ENCODE measurements at regions not wholly inside any gene's neighbourhood (a gene's known extent, or its start where the extent isn't known, plus 50 kb on each side); places are given as distances from the start of the nearest gene placed in this dataset.
"Not testable (repeated sequence)": the region's sequence is repeated elsewhere in the genome, so short reads cannot be mapped to it uniquely, and the experiment has no call there.

DNA sequence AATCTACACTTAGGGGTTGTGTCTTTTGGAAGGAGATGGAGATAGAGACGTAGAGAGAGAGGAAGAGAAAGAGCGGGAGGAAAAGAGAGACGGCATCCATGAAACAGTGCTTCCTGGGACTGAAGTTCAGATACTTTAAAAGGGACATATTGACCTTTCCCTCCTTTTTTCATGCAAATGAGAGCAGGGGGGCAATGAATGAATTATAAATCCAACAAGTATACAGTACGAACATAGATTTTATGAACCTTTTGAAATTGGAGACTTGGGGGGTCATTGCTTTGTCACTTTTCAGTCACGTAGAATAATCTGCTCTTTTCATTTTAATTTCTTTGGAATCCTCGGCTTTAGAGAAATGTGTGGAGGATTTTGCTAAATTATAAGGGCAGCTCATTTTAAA, 364.2 kb downstream of the MAT2B start:
- no peak for DNase-seq (ENCODE audit: low read depth in 2 of 3, low spot score in 2 of 3)

DNA sequence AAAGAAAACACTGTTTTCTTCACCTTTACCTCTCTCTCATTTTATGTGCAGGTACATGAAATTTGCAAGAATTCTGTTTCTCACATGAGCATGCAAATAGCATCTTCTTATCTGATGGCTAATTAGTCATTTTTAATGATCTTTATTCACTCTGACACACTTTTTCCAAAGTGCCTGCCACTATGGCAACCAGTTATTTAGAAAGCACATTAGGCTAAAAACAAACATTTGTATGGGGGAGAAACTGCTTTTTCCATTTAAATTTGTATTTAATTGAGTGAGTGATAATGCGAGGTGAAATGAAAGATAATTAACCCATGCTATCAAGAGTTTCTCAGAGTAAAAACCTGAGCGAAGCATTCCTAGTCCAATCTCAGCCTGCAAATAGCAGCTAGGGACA, 365.0 kb downstream of the MAT2B start:
- no peak for DNase-seq (ENCODE audit: low read depth in 2 of 3, low spot score in 2 of 3)

DNA sequence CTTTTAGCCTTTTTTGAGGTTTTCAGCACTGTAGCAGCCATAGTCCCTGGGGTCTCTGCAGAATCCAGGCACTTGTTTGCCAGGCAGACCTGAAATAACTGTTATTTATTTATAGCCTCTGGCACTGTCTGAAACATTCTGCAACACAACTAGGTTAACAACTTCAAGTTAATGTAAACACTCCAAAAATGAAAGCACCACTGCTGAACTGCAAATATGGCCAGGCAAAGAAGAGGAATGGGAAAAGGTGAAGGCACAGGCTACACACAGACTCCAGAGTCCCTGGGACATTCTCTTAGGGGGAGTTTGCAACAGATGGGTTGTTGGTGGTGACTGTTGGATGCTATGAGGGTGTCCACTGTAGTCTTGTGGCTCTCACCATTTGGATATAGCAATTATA, 369.0 kb downstream of the MAT2B start:
- DNase-seq (ENCODE audit: low read depth in 2 of 3, low spot score in 2 of 3): no peak

DNA sequence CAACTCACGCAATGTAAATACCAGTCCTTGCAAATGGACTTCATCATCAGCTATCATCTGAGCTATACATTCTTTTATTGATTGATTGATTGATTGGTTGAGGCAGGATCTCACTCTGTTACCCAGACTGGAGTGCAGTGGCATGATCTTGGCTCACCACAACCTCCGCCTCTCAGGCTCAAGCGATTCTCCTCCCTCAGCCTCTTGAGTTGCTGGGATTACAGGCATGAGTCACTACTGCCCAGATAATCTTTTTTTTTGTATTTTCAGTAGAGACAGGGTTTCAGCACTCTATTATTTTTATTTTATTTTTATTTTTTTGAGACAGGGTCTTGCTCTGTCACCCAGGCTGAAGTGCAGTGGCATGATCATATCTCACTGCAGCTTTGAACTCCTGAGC, 369.5 kb downstream of the MAT2B start:
- DNase-seq (ENCODE audit: low read depth in 2 of 3, low spot score in 2 of 3): not testable (repeated sequence)

DNA sequence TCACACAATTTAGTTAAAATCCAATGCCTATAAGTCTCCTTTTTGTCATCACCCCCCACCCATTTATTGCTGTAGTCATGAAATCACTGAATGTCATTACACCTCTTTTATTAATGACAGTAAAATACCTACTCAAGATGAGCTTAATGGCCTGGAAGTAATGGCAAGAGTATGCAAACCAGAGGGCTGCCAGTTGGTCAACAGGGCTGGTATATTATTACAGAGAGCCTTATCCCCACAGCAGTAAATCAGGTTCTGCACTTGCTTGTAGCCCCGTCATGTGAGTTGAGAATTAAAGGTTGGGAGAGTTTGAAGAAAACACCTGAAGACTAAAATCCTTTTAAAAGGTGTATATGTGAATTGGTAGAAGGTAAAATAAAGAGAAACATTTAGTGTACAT, 372.4 kb downstream of the MAT2B start:
- no peak for DNase-seq (ENCODE audit: low read depth in 2 of 3, low spot score in 2 of 3)

DNA sequence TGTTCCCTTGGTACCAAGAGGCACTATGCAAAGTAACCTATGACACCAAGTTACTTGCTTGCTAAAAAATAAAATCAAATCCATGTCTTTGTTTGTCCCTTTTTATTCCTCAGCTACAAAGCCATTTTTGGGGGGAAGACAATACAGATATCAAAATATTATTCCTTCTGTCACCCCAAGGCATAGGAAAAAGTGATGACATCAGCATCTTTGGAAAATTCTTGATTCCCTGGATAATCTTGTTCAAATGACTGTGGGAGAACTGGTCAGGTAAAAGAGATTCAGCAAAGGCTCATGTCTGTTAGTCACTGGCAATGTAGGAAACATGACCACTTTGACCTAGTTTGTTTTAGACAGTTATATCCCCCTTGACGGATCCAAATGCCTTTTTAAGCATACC, 373.1 kb downstream of the MAT2B start:
- no peak for DNase-seq (ENCODE audit: low read depth in 2 of 3, low spot score in 2 of 3)

DNA sequence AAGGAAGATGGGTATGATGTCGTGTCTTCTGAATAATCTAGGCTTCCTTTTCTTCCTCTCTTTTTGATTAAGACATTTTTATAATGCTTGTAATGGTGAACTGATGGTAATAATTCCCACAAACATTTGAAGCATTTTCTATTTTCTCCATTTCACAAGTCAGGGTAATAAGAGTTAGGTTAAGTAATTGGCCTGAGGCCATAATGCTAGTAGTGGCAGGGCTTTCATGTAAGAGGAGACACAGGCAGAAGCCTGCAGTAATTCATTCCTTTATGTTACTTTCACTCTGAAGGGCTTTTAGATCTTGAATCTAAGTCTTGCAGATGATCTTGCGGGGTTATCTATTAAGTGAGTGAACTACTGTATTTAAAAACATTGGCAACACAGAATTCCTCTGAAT, 374.9 kb downstream of the MAT2B start:
- no peak for DNase-seq (ENCODE audit: low read depth in 2 of 3, low spot score in 2 of 3)

DNA sequence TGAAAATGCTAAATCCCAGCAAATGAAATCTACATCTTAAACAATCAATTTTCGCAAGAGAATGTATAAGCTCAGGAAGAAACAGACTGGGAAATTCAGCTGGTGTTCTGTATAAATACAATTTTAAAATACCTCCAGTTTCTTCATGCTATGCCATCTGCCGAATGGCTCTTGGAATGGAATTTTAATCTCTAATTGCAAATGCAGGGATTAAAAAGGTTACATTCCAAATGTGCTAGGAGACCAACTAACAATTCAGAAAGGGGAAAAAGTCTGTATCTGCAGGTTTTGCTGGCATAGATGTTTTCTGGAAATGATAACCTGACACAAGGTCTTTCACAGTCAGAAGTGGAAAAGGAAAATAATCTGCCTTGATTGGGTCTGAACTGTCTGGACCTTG, 379.7 kb downstream of the MAT2B start:
- no peak for DNase-seq (ENCODE audit: low read depth in 2 of 3, low spot score in 2 of 3)

DNA sequence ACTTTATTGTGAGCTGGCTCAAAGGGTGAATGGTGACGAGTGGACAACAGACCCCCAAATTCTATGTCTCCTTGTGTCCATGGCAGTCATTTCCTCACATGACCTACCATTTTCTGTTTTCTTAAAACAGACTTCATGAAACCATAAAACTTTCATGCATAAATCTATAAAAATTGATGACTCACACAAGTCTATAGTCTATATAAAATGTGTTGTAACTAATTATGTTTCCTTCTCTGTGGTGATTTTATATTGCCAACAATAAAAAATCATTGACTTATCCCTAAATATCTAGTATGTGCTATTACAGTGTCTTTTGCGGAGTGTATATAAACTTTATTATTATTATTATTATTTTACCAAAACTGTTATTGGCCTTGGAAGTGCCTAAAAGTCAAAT, 382.4 kb downstream of the MAT2B start:
- no peak for DNase-seq (ENCODE audit: low read depth in 2 of 3, low spot score in 2 of 3)

DNA sequence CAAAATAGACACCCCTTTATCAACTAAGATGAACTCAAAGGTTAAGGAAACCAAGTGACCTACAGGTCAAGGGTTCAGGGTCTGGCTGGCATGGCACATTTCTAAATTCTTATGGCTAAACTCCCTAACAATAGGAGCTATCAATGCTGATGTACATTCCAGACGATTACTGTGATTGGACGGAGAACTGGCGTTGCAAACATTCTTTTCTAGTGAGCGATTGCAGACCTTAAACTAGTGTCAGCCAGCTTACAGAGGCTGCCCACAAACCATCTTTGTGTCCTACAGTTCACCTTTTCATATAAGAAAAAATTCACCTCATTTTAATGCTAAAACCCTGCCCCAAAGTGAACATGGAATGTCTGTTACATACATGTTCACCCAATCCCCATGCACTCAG, 382.9 kb downstream of the MAT2B start:
- DNase-seq (ENCODE audit: low read depth in 2 of 3, low spot score in 2 of 3): no peak

DNA sequence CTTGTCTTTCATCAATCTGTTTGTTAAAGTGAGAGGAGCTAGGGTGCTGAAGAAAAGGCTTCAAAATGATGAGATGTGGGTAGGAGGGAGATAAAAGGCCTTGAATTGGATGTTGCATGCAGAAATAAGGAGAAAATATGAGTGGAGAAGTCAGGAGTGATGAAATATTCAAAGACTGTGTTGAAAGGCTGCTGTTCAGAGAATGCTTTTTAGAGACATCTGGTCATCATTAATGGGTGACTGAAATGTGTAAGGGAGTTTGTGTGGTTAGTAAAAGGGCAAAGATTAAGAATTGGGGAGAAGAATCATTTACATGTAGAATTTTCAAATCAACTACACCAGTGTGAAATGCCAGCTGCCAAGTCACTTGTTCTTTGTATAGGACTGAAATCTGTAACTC, 383.9 kb downstream of the MAT2B start:
- no peak for DNase-seq (ENCODE audit: low read depth in 2 of 3, low spot score in 2 of 3)

DNA sequence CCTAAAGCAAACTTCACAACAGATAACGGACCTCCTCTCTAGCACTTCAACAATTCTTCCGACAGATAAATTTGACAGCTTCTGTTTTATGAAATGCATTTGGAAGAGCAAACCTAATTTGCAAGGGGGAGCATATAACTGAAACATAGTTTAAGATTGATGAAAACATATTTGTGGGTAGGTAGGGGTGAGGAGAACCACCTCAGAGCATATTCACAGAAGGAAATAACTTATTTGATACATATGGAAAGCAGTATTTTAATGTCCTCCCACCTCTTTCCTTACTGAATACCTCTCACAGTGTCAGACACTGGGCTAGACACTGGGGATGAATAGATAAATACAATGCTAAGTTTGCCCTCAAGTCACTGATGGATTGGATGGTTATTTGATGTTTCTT, 384.8 kb downstream of the MAT2B start:
- DNase-seq (ENCODE audit: low read depth in 2 of 3, low spot score in 2 of 3): no peak

DNA sequence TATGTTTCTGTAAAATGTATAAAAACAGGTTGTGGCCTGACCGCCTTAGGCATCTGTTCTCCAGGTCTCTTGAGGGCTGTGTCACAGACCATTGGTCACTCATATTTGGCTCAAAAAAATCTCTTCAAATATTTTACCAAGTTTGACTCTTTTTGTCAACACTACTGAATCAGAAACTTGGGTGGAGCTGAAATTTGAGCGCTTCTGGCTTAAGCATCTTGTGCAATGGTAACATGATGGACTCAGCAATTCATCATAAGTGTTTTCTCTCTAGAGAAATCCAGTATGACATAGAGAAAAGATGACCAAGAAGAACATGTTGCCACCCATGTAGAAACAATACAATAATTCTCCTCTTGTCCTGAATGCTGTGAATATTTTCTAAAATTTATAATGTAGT, 387.9 kb downstream of the MAT2B start:
- no peak for DNase-seq (ENCODE audit: low read depth in 2 of 3, low spot score in 2 of 3)

DNA sequence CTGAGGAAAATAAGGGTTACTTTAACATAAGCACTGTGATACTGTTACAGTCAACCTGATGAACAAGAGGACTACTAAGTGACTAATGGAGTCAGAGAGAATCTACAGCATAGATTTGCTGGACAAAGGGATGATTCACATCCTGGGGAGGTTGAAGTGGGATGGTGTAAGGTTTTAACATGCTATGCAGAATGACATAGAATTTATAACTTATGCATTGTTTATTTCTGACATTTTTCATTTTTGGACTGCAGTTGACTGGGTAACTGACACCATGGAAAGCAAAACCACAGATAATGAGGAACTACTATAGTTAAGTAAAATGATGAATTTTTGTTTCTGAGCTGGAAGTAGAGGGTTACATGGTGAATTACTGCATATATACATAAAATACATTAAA, 389.2 kb downstream of the MAT2B start:
- DNase-seq (ENCODE audit: low read depth in 2 of 3, low spot score in 2 of 3): peak in 1 of 3 donors; percentile 28

DNA sequence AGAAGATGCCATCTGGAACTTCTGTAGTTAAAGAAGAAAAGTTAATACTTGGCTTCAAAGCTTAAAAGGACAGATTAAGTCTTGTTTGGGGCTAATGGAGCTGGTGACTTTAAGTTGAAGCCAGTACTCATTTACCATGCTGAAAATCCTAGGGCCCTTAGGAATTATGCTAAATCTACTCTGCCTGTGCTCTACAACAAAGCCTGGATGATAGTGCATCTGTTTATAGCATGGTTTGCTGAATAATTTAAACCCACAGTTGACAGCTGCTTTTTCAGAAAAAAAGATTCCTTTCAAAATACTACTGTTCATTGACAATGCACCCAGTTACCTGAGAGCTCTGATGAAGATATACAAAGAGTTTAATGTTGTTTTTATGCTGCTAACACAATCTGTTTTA, 393.5 kb downstream of the MAT2B start:
- DNase-seq (ENCODE audit: low read depth in 2 of 3, low spot score in 2 of 3): no peak

DNA sequence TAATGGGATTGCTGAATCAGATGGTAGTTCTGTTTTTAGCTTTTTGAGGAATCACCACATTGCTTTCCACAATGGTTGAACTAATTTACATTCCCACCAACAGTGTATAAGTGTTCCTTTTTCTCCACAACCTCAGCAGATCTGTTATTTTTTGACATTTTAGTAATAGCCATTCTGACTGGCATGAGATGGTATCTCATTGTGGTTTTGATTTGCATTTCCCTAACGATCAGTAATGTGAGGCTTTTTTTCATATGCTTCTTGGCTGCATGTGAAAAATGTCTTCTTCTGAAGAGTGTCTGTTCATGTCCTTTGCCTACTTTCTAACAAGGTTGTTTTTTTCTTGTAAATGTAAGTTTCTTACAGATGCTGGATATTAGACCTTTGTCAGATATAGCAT, 402.4 kb downstream of the MAT2B start:
- DNase-seq (ENCODE audit: low read depth in 2 of 3, low spot score in 2 of 3): peak in 1 of 3 donors; percentile 44

DNA sequence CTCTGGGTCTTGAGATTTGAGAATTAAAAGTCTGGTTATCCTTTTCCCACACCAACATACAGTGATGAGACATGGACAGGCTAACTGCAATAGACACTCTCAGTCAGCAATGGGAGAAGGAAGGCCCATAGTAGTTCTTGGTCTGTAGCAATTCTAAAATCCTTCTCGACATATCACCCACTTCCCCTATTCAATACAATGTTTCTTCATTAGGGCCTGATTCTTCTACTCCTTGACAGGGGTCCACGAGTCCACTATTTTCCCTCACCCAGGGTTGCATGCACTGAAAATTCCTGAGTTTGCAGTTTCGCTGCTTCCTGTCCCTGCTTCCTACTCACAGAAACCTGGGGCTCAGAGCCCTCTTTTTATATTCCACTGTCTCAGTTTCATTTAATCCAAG, 402.8 kb downstream of the MAT2B start:
- DNase-seq (ENCODE audit: low read depth in 2 of 3, low spot score in 2 of 3): peak in 1 of 3 donors; percentile 21

DNA sequence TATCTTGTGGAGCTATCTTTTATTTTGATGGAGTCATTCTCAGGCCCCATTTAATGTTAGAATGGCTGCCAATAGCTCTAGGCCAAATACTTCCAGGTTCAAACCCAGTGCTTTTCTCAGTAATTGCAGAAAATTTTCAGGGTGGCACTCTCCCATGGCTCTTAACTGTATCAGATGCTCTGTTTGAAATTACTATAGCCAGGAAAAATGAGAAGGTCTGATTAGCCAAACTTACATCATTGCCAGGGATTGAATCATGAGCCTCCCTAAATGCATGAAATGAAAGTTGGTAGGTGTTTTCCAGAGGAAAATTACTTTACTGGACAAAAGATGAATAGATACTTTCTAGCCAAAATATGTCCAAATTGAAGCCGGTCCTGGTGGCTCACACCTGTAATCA, 404.8 kb downstream of the MAT2B start:
- no peak for DNase-seq (ENCODE audit: low read depth in 2 of 3, low spot score in 2 of 3)

DNA sequence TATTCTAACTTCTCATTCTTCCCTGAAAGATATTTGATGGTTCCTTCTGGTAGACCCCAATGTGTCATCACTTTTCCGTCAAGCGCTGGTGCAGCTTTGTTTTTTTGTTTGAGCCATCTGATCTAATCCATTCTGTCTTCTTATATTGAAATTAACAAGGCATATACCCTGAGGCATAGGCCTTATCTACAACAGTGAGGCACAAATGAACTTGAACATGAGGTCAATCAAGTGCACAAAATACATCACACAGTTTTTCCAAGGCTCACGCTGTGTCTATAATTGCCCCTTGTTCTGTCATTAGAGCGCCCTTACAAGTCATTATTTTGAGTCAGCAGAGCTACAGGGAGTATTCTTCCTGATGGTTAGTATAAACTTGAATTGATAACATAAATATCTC, 406.6 kb downstream of the MAT2B start:
- no peak for DNase-seq (ENCODE audit: low read depth in 2 of 3, low spot score in 2 of 3)

DNA sequence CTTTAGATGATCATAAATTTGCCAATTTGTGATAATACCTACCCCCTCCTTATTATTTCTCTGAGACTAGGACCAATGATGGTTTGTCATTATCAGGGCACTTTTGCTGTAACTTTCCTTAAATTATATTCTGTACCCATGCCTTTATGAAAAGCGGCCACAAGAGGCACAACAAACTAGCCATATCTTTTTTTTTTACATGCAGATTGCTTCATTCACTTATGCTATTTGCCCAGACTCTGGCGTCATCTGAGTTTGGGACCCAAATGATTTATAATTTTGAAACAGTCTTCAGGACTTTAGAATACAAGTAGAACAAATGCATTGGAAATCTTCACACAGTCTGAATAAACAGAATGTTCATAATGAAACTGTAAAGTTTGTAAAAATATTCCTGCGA, 408.1 kb downstream of the MAT2B start:
- DNase-seq (ENCODE audit: low read depth in 2 of 3, low spot score in 2 of 3): peak in 1 of 3 donors; percentile 48

DNA sequence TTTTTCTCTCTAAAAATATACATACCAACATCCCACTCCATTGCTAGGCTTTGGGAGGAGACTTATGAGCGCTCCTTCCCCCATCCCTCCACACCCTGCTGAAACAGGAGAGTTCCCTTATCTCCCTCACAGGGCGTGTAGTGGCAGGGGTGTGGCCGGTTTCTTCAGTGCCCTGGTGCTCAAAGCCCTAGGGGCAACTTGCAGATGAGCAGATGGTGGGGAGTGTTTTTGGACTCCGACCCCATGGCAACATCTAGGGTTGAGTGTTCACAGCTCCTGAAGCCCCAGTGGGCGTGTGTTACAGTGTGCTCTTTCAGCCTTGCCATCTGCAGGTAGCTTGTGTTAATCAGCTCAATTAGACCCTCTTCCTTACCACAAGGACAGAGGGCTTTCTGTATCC, 409.5 kb downstream of the MAT2B start:
- peak in 2 of 3 donors; percentile 29 to 71 for DNase-seq (ENCODE audit: low read depth in 2 of 3, low spot score in 2 of 3)

DNA sequence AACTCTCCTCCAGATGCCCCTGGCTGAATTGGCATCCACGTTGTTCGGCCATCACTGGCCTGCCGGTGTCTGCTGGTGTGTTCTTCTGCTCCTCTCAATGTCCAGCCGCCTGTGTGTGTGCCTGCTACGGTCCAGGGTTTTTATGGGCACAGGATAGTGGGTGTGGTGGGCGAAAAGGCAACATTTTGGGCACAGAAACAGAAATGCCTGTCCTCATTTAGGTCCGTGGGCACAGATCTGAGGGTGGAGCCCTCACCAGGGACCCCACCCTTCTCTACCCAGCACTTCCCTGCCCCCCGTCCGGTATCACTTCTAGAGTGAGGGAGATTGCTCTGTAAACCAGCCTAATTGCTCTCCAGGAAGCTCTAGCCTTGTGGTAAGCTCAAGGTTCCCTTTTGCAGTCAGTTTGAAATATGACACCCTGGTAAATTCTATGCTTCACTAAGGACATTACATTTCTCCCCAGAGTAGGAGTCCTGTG, 410.1 kb downstream of the MAT2B start:
- peak in 2 of 3 donors; percentile 43 to 72 for DNase-seq (ENCODE audit: low read depth in 2 of 3, low spot score in 2 of 3)

DNA sequence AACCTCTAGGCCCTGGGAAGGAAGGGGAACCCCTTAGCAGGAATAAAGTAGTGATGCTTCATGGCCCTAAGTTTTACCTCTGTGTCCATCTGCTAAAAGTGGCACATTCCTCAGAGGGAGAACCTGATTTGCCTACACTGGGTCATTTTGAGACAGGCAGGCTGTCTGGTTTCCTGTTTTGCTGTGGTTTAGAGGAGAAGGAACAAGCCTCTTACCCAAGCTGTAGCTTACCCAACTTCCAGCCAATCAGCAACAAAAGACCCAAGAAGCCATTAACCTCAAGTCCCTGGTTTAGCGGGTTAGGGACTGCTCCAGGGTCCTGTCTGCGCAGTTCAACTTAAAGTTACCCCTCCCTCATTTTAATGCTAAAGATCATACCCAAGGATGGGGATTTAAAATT, 411.0 kb downstream of the MAT2B start:
- DNase-seq (ENCODE audit: low read depth in 2 of 3, low spot score in 2 of 3): peak in 2 of 3 donors; percentile 41 to 87

DNA sequence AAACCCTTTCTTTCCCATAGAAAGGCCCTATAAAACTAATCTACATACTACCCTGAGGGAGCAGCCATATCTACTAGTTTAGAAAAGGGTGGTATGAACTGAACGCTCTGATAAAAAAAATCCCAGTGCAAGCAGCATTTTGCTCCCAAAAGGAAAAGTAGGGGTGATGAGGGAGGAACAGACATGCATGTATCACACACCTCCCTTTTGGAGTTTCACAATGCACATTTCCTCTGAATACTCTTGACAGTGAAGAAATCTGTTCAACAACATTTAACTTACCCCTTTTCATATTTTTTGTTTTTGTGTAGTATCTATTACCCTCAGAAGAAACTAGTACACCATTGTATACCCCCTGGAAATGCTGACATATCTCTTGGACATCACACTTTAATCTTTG, 411.4 kb downstream of the MAT2B start:
- DNase-seq (ENCODE audit: low read depth in 2 of 3, low spot score in 2 of 3): no peak

Measured in hematopoietic multipotent progenitor cell (in vitro differentiated cells).